ENCODE measurements at regions not wholly inside any gene's neighbourhood (a gene's known extent, or its start where the extent isn't known, plus 50 kb on each side); places are given as distances from the start of the nearest gene placed in this dataset.

GRCh38 chr7:10593080-10593479 is 380.6 kb upstream of the PHF14 start:
- CTCF ChIA-PET = no interaction called here
- no TSS peak for BruUV-seq (replicated peaks)
- no peak for TF ChIP-seq EZH2 (IDR thresholded peaks at IDR 0.05; ENCODE audit: borderline replicate concordance, low read depth, low read length, poor library complexity, severe bottlenecking)
- TF ChIP-seq, protein P1, sequence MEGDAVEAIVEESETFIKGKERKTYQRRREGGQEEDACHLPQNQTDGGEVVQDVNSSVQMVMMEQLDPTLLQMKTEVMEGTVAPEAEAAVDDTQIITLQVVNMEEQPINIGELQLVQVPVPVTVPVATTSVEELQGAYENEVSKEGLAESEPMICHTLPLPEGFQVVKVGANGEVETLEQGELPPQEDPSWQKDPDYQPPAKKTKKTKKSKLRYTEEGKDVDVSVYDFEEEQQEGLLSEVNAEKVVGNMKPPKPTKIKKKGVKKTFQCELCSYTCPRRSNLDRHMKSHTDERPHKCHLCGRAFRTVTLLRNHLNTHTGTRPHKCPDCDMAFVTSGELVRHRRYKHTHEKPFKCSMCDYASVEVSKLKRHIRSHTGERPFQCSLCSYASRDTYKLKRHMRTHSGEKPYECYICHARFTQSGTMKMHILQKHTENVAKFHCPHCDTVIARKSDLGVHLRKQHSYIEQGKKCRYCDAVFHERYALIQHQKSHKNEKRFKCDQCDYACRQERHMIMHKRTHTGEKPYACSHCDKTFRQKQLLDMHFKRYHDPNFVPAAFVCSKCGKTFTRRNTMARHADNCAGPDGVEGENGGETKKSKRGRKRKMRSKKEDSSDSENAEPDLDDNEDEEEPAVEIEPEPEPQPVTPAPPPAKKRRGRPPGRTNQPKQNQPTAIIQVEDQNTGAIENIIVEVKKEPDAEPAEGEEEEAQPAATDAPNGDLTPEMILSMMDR (conservative IDR thresholded peaks at IDR 0.05; ENCODE audit: low read depth, low read length) = no peak
- Histone ChIP-seq H3K4me1 (ENCODE audit: insufficient read depth, low read length, poor library complexity, severe bottlenecking) (no peaks in the 10 kb centered on the region), H3K36me3 (ENCODE audit: insufficient read depth, low read length, poor library complexity, severe bottlenecking) (no peaks in the 10 kb centered on the region), H3K9me3 (ENCODE audit: low read depth, low read length, poor library complexity, severe bottlenecking) (no peaks in the 10 kb centered on the region), H3K4me3 (ENCODE audit: low read depth, low read length, poor library complexity, severe bottlenecking) (no peak overlapping the region), H3K27me3 (replicated peaks; ENCODE audit: insufficient read depth, low read depth, low read length, poor library complexity) (no peaks in the 10 kb centered on the region), H3K27ac (ENCODE audit: low read depth, low read length, poor library complexity, severe bottlenecking) (no peak overlapping the region)
- intact Hi-C loops (cut with micrococcal nuclease; ENCODE audit: unreplicated experiment) = no loop called here
- no peak for DNase-seq (ENCODE audit: low spot score)
- POLR2A ChIA-PET (ENCODE audit: low non-redundant PET) = no interaction called here

- H3K9me3 ChIP-seq (ENCODE audit: low read depth, low read length, poor library complexity, severe bottlenecking) = no peaks in the 10 kb centered on the region
- H3K27me3 ChIP-seq (replicated peaks; ENCODE audit: insufficient read depth, low read depth, low read length, poor library complexity) = no peaks in the 10 kb centered on the region
- DNase-seq (ENCODE audit: low spot score) = no peak
- no peak overlapping the region for H3K4me3 ChIP-seq (ENCODE audit: low read depth, low read length, poor library complexity, severe bottlenecking)
- no peak overlapping the region for H3K27ac ChIP-seq (ENCODE audit: low read depth, low read length, poor library complexity, severe bottlenecking)
- CTCF ChIA-PET = no interaction called here
- POLR2A ChIA-PET (ENCODE audit: low non-redundant PET) = no interaction called here
- intact Hi-C loops (cut with micrococcal nuclease; ENCODE audit: unreplicated experiment) = no loop called here
- TF ChIP-seq EZH2 (IDR thresholded peaks at IDR 0.05; ENCODE audit: borderline replicate concordance, low read depth, low read length, poor library complexity, severe bottlenecking) = no peak
- TF ChIP-seq, protein P1 (conservative IDR thresholded peaks at IDR 0.05; ENCODE audit: low read depth, low read length) = no peak
- no TSS peak for BruUV-seq (replicated peaks)
- no peaks in the 10 kb centered on the region for H3K36me3 ChIP-seq (ENCODE audit: insufficient read depth, low read length, poor library complexity, severe bottlenecking)
- H3K4me1 ChIP-seq (ENCODE audit: insufficient read depth, low read length, poor library complexity, severe bottlenecking) = no peaks in the 10 kb centered on the region
Observed at GRCh38 chr7:10596827-10597226, 376.8 kb upstream of the PHF14 start.

DNA sequence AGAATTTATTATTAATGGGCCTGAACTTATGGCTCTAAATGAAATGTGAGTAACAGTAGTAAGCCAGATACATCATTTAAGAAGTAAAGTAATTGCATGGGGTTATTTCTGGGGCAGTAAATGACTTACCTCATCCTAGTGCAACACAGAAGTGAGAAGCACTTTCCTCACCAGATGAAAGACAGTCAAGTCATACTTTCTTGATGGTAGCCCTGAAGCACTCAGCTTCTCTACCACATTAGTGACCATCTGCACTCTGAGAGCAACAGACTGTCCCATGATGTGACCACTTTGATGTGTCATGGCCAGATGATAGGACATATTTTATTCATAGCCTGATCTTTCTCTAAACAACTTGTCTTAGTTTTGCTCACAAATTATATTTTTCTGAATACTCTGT is 369.5 kb upstream of the PHF14 start:
- no TSS peak for BruUV-seq (replicated peaks)
- Histone ChIP-seq H3K4me3 (ENCODE audit: low read depth, low read length, poor library complexity, severe bottlenecking) (no peak overlapping the region), H3K27ac (ENCODE audit: low read depth, low read length, poor library complexity, severe bottlenecking) (no peak overlapping the region), H3K4me1 (ENCODE audit: insufficient read depth, low read length, poor library complexity, severe bottlenecking) (no peaks in the 10 kb centered on the region), H3K27me3 (replicated peaks; ENCODE audit: insufficient read depth, low read depth, low read length, poor library complexity) (no peaks in the 10 kb centered on the region), H3K36me3 (ENCODE audit: insufficient read depth, low read length, poor library complexity, severe bottlenecking) (no peaks in the 10 kb centered on the region), H3K9me3 (ENCODE audit: low read depth, low read length, poor library complexity, severe bottlenecking) (no peaks in the 10 kb centered on the region)
- TF ChIP-seq EZH2 (IDR thresholded peaks at IDR 0.05; ENCODE audit: borderline replicate concordance, low read depth, low read length, poor library complexity, severe bottlenecking) = no peak
- TF ChIP-seq, protein P1 (conservative IDR thresholded peaks at IDR 0.05; ENCODE audit: low read depth, low read length) = no peak
- POLR2A ChIA-PET (ENCODE audit: low non-redundant PET) = no interaction called here
- DNase-seq (ENCODE audit: low spot score) = no peak
- CTCF ChIA-PET = no interaction called here
- intact Hi-C loops (cut with micrococcal nuclease; ENCODE audit: unreplicated experiment) = no loop called here
